ENCODE measurements at regions not wholly inside any gene's neighbourhood (a gene's known extent, or its start where the extent isn't known, plus 50 kb on each side); places are given as distances from the start of the nearest gene placed in this dataset.

- TF ChIP-seq POLR2A (IDR thresholded peaks at IDR 0.05): no peak
- TF ChIP-seq, protein P1, sequence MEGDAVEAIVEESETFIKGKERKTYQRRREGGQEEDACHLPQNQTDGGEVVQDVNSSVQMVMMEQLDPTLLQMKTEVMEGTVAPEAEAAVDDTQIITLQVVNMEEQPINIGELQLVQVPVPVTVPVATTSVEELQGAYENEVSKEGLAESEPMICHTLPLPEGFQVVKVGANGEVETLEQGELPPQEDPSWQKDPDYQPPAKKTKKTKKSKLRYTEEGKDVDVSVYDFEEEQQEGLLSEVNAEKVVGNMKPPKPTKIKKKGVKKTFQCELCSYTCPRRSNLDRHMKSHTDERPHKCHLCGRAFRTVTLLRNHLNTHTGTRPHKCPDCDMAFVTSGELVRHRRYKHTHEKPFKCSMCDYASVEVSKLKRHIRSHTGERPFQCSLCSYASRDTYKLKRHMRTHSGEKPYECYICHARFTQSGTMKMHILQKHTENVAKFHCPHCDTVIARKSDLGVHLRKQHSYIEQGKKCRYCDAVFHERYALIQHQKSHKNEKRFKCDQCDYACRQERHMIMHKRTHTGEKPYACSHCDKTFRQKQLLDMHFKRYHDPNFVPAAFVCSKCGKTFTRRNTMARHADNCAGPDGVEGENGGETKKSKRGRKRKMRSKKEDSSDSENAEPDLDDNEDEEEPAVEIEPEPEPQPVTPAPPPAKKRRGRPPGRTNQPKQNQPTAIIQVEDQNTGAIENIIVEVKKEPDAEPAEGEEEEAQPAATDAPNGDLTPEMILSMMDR (IDR thresholded peaks at IDR 0.05): no peak
- no peak for TF ChIP-seq POLR2AphosphoS5 (IDR thresholded peaks at IDR 0.05)
- no peak for TF ChIP-seq EP300 (IDR thresholded peaks at IDR 0.05; ENCODE audit: low read depth)
Measured at GRCh38 chr5:163813900-163814299, 308.5 kb downstream of the MAT2B start.

All from transverse colon (tissue), 4 donors.